ENCODE measurements at regions not wholly inside any gene's neighbourhood (a gene's known extent, or its start where the extent isn't known, plus 50 kb on each side); places are given as distances from the start of the nearest gene placed in this dataset.
A peak's percentile ranks its signal among the peaks of the same experiment; 100 is the strongest.

- H3K79me2 ChIP-seq (ENCODE audit: control insufficient read depth, insufficient read depth, low read length) = no peaks in the 10 kb centered on the region
- no peak overlapping the region for H3K27ac ChIP-seq (ENCODE audit: control insufficient read depth, insufficient read depth)
- ChIA-PET POLR2A (interaction anchor here (0.8 to 2.9 kb wide), 9 partner anchors 9 to 66 kb away, joined by 3 to 10 read pairs (median 4); no protein-coding TSS in a partner anchor), CTCF (interaction anchor here (0.6 to 5.5 kb wide), 14 partner anchors 9 to 609 kb away, joined by 3 to 30 read pairs (median 4); partner anchors contain the start of gene SPRY2), SMC1A (ENCODE audit: uncharacterized antibody, unreplicated experiment) (interaction anchor here (0.9 to 25.9 kb wide), 14 partner anchors 7 to 629 kb away, joined by 3 to 707 read pairs (median 8); no protein-coding TSS in a partner anchor), RAD21 (ENCODE audit: unreplicated experiment) (interaction anchor here (0.6 to 6.1 kb wide), 20 partner anchors 9 to 609 kb away, joined by 3 to 54 read pairs (median 5); partner anchors contain the start of gene SPRY2)
- H3K4me3 ChIP-seq = no peak overlapping the region
- no peaks in the 10 kb centered on the region for H3K4me1 ChIP-seq (ENCODE audit: control insufficient read depth, insufficient read depth, low read length)
- ATAC-seq (peak; percentile 75), FAIRE-seq (no peak), DNase-seq (ENCODE audit: low read depth, low spot score) (no peak)
- no peaks in the 10 kb centered on the region for H3K9me3 ChIP-seq (replicated peaks; ENCODE audit: control insufficient read depth, insufficient read depth, low read length)
- no peak overlapping the region; the same call in 1 of the 2 replicates for H2AFZ ChIP-seq (ENCODE audit: control insufficient read depth, low read depth, low read length)
- BruUV-seq (replicated peaks) = no TSS peak
- WGBS (ENCODE audit: insufficient coverage, insufficient replicate concordance, low lambda C conversion rate, missing lambda C conversion rate) = 26% methylated on average over 5 of the region's 5 CpGs
- no peak overlapping the region for H3K9ac ChIP-seq (ENCODE audit: control insufficient read depth, insufficient read depth, low read length)
- no peak overlapping the region for H3K4me2 ChIP-seq (ENCODE audit: control insufficient read depth, insufficient read depth)
- intact Hi-C loops (cut with micrococcal nuclease; ENCODE audit: unreplicated experiment) (no loop called here), in situ Hi-C loops (cut with MboI) (no loop called here)
- H3K27me3 ChIP-seq (replicated peaks in 1 of 2; ENCODE audit: control insufficient read depth in 2 of 2, insufficient read depth in 2 of 2, low read length in 1 of 2) = no peaks in the 10 kb centered on the region
- no peaks in the 10 kb centered on the region for H4K20me1 ChIP-seq (ENCODE audit: control insufficient read depth, insufficient read depth)
- H3K36me3 ChIP-seq (ENCODE audit: control insufficient read depth in 2 of 2, insufficient read depth in 2 of 2, low read length in 1 of 2) = no peaks in the 10 kb centered on the region
- TF ChIP-seq CREM (IDR thresholded peaks at IDR 0.05; ENCODE audit: low read depth) (no peak), TAF1 (IDR thresholded peaks at IDR 0.05; ENCODE audit: borderline replicate concordance, low read depth, low read length) (no peak), ZZZ3 (IDR thresholded peaks at IDR 0.05; ENCODE audit: control insufficient read depth, insufficient read length, low read depth) (no peak), ATF3 (IDR thresholded peaks at IDR 0.05; ENCODE audit: borderline replicate concordance, extremely low read depth, low read depth, low read length) (no peak), SREBF1 (IDR thresholded peaks at IDR 0.05; ENCODE audit: low read length) (no peak), SRF (IDR thresholded peaks at IDR 0.05; ENCODE audit: low read depth in 2 of 2, low read length in 2 of 2) (no peak), BACH1 (IDR thresholded peaks at IDR 0.05; ENCODE audit: borderline replicate concordance) (no peak), RUNX3 (IDR thresholded peaks at IDR 0.05; ENCODE audit: low read length) (no peak), DPF2 (IDR thresholded peaks at IDR 0.05) (peak; percentile 22; the same call in 1 of the 2 replicates), KLF5 (IDR thresholded peaks at IDR 0.05; ENCODE audit: partially characterized antibody) (no peak), RELB (IDR thresholded peaks at IDR 0.05; ENCODE audit: low read depth) (no peak), SMC3 (IDR thresholded peaks at IDR 0.05; ENCODE audit: borderline replicate concordance, low read length) (no peak), TBL1XR1 (IDR thresholded peaks at IDR 0.05; ENCODE audit: low read depth, low read length) (no peak), CREB1 (IDR thresholded peaks at IDR 0.05; ENCODE audit: low read depth) (no peak), E4F1 (IDR thresholded peaks at IDR 0.05; ENCODE audit: borderline replicate concordance, partially characterized antibody) (no peak), JUND (IDR thresholded peaks at IDR 0.05; ENCODE audit: low read depth, low read length) (no peak), HDGF (IDR thresholded peaks at IDR 0.05) (0 out of 2 replicates have a peak, but pooled peaks have one; percentile 46), ZNF384 (IDR thresholded peaks at IDR 0.05; ENCODE audit: borderline replicate concordance, low read depth, low read length) (no peak), NKRF (conservative IDR thresholded peaks at IDR 0.05) (no peak), MEF2A (IDR thresholded peaks at IDR 0.05; ENCODE audit: insufficient read depth, low read depth, low read length) (no peak)
These were observed 67.3 kb upstream of the SPRY2 start for GRCh38 chr13:80408270-80408669.

All from GM12878 (cell line).